GM23338 (cell line): ENCODE measurements at regions not wholly inside any gene's neighbourhood (a gene's known extent, or its start where the extent isn't known, plus 50 kb on each side); places are given as distances from the start of the nearest gene placed in this dataset.
A peak's percentile ranks its signal among the peaks of the same experiment; 100 is the strongest.

ENCODE experiments used
- ATAC-seq: fragments of 200-7000 bp; cut with Tn5 transposase; 3 replicates; pipeline ENCODE4 v1.9.1; 2020
- DNase-seq: peaks from one replicate; pipeline ENCODE4 v3.0.0-alpha.2; 2015; ENCODE audit warnings: low spot score
- H2AFZ ChIP-seq: fragments of 200-600 bp; sonication (generic); 2 replicates; pipeline ENCODE4 v1.8.0; 2016; ENCODE audit warnings: antibody characterized with exemption, mild to moderate bottlenecking, moderate library complexity
- H3F3A ChIP-seq: fragments of 200-600 bp; sonication (generic); replicated peaks from 2 replicates; pipeline ENCODE4 v1.8.0; 2017; ENCODE audit warnings: antibody characterized with exemption, mixed run types, low read depth
- H3K27ac ChIP-seq: fragments of 200-600 bp; sonication (generic); 2 replicates; pipeline ENCODE4 v1.6.1; 2016; ENCODE audit warnings: low read depth
- H3K27me3 ChIP-seq: fragments of 200-600 bp; sonication (generic); 2 replicates; pipeline ENCODE4 v1.8.0; 2016; ENCODE audit warnings: mild to moderate bottlenecking, mixed run types, moderate library complexity; ENCODE audit not compliant: insufficient read depth
- H3K36me3 ChIP-seq: fragments of 200-600 bp; sonication (generic); 2 replicates; pipeline ENCODE4 v1.8.0; 2016; ENCODE audit warnings: mild to moderate bottlenecking; ENCODE audit not compliant: insufficient read depth
- H3K4me1 ChIP-seq: fragments of 200-600 bp; sonication (generic); 2 replicates; pipeline ENCODE4 v1.8.0; 2016; ENCODE audit warnings: mild to moderate bottlenecking, moderate library complexity; ENCODE audit not compliant: insufficient read depth
- H3K4me2 ChIP-seq: fragments of 200-600 bp; sonication (generic); 2 replicates; pipeline ENCODE4 v1.7.1; 2017; ENCODE audit warnings: mixed run types
- H3K4me3 ChIP-seq: fragments of 200-600 bp; sonication (generic); 2 replicates; pipeline ENCODE4 v1.6.1; 2016; ENCODE audit warnings: mixed run types
- H3K79me2 ChIP-seq: fragments of 200-600 bp; sonication (generic); replicated peaks from 2 replicates; pipeline ENCODE4 v1.8.0; 2017; ENCODE audit warnings: mild to moderate bottlenecking; ENCODE audit not compliant: insufficient read depth
- H3K9me2 ChIP-seq: fragments of 200-600 bp; sonication (generic); 2 replicates; pipeline ENCODE4 v1.8.0; 2017; ENCODE audit not compliant: insufficient read depth
- H4K20me1 ChIP-seq: fragments of 200-600 bp; sonication (generic); replicated peaks from 2 replicates; pipeline ENCODE4 v1.8.0; 2017; ENCODE audit warnings: mild to moderate bottlenecking; ENCODE audit not compliant: insufficient read depth
- H3K27ac Mint-ChIP-seq: 2 replicates; pipeline ENCODE4 v1.8.0; 2020; ENCODE audit warnings: inconsistent platforms, mild to moderate bottlenecking, moderate library complexity, mixed read lengths
- H3K27me3 Mint-ChIP-seq: 3 replicates; pipeline ENCODE4 v1.8.0; 2022; ENCODE audit warnings: low read depth, mild to moderate bottlenecking, moderate library complexity, mixed read lengths, inconsistent platforms; ENCODE audit not compliant: insufficient read depth, poor library complexity
- H3K36me3 Mint-ChIP-seq: 3 replicates; pipeline ENCODE4 v1.8.0; 2021; ENCODE audit warnings: low read depth, mild to moderate bottlenecking, inconsistent platforms, moderate library complexity, mixed read lengths
- H3K4me1 Mint-ChIP-seq: 3 replicates; pipeline ENCODE4 v1.8.0; 2020; ENCODE audit warnings: mild to moderate bottlenecking, inconsistent platforms, mixed read lengths
- H3K4me3 Mint-ChIP-seq: 3 replicates; pipeline ENCODE4 v1.8.0; 2021; ENCODE audit warnings: moderate library complexity, mild to moderate bottlenecking, inconsistent platforms, mixed read lengths
- H3K9me3 Mint-ChIP-seq: 3 replicates; pipeline ENCODE4 v1.8.0; 2020; ENCODE audit warnings: moderate library complexity, mild to moderate bottlenecking, inconsistent platforms, mixed read lengths
- CTCF ChIP-seq, 2 experiments: fragments of 200-600 bp in 1 of 2; sonication (generic) in 1 of 2; conservative IDR thresholded peaks; 2 replicates each; pipeline versions ENCODE4 v1.5.1 to v1.6.1; 2016 to 2017; ENCODE audit warnings: antibody characterized with exemption in 2 of 2, low read depth in 2 of 2, mild to moderate bottlenecking in 2 of 2, moderate library complexity in 1 of 2
- ETS1 ChIP-seq: IDR thresholded peaks from 2 replicates; pipeline ENCODE4 v1.6.1; 2016; ENCODE audit warnings: antibody characterized with exemption
- EZH2 ChIP-seq: fragments of 200-600 bp; sonication (generic); IDR thresholded peaks from one replicate; pipeline ENCODE4 v1.8.0; 2017; ENCODE audit warnings: antibody characterized with exemption, mild to moderate bottlenecking, low read depth; ENCODE audit not compliant: unreplicated experiment
- EZH2phosphoT487 ChIP-seq: fragments of 200-600 bp; sonication (generic); IDR thresholded peaks from one replicate; pipeline ENCODE4 v1.8.1; 2018; ENCODE audit warnings: antibody characterized with exemption; ENCODE audit not compliant: unreplicated experiment
- POLR2AphosphoS5 ChIP-seq: IDR thresholded peaks from 2 replicates; pipeline ENCODE4 v1.6.1; 2016; ENCODE audit warnings: antibody characterized with exemption, low read depth
- ZNF114 ChIP-seq: fragments of 250-450 bp; sonication (Bioruptor Pico); IDR thresholded peaks from 2 replicates; pipeline ENCODE4 v1.5.0; 2020; ENCODE audit warnings: mild to moderate bottlenecking, moderate library complexity
- ZNF331 ChIP-seq: fragments of 250-450 bp; sonication (Bioruptor Pico); IDR thresholded peaks from 2 replicates; pipeline ENCODE4 v1.5.0; 2020; ENCODE audit warnings: low read depth, mild to moderate bottlenecking, moderate library complexity
- ZNF462 ChIP-seq: fragments of 250-450 bp; sonication (Bioruptor Pico); IDR thresholded peaks from 2 replicates; pipeline ENCODE4 v1.5.0; 2020; ENCODE audit warnings: mild to moderate bottlenecking, moderate library complexity

GRCh38 chr2:58638256-58638805 is 397.2 kb upstream of the FANCL start:
- no peak overlapping the region for H3K4me2 ChIP-seq
- H3K4me3 Mint-ChIP-seq = no peak overlapping the region
- no peaks in the 10 kb centered on the region for H3K36me3 Mint-ChIP-seq
- H3K4me3 ChIP-seq = no peak overlapping the region
- no peak overlapping the region for H2AFZ ChIP-seq
- peak; percentile 18 for DNase-seq
- H3K4me1 ChIP-seq = peaks cover 28% of the 10 kb centered on the region
- H3K9me2 ChIP-seq = no peaks in the 10 kb centered on the region
- H3K27ac Mint-ChIP-seq = no peak overlapping the region
- TF ChIP-seq EZH2phosphoT487 (no peak), ETS1 (no peak), ZNF462 (no peak), CTCF (conservative IDR thresholded peaks at IDR 0.05; ENCODE audit: low read depth in 2 of 2) (no peak), ZNF114 (CRISPR knock-in tag) (no peak), ZNF331 (CRISPR knock-in tag) (no peak), EZH2 (no peak), POLR2AphosphoS5 (no peak)
- H3K4me1 Mint-ChIP-seq = peaks cover 43% of the 10 kb centered on the region
- H3K27me3 Mint-ChIP-seq = no peaks in the 10 kb centered on the region
- no peaks in the 10 kb centered on the region for H3K27me3 ChIP-seq
- no peaks in the 10 kb centered on the region for H3K36me3 ChIP-seq
- H3K27ac ChIP-seq = no peak overlapping the region
- H4K20me1 ChIP-seq = no peaks in the 10 kb centered on the region
- H3K79me2 ChIP-seq = no peaks in the 10 kb centered on the region
- no peak for ATAC-seq
- no peaks in the 10 kb centered on the region for H3K9me3 Mint-ChIP-seq
- H3F3A ChIP-seq = no peaks in the 10 kb centered on the region
